ENCODE measurements at regions not wholly inside any gene's neighbourhood (a gene's known extent, or its start where the extent isn't known, plus 50 kb on each side); places are given as distances from the start of the nearest gene placed in this dataset.
"Not testable (repeated sequence)": the region's sequence is repeated elsewhere in the genome, so short reads cannot be mapped to it uniquely, and the experiment has no call there.

DNA sequence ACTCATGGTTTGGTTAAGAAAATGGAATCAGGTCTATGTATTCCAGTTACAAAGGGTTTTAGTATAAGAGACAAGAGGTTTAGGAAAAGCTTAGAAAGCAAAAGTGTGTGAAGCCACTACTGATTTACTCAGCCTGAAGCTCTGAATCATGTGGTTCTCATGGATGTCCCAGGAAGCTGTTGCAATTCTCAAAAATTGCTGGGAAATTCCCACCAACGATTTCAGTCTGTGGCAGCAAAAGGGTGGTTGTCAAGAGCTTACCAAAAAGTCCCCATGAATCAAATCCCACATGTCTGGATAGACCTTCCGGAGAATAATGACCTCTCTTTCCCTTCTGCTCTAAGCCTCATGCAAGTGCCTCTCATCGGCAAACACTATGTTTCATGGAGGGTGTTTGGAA, 929.9 kb downstream of the TLE4 start:
- DNase-seq = no peak

DNA sequence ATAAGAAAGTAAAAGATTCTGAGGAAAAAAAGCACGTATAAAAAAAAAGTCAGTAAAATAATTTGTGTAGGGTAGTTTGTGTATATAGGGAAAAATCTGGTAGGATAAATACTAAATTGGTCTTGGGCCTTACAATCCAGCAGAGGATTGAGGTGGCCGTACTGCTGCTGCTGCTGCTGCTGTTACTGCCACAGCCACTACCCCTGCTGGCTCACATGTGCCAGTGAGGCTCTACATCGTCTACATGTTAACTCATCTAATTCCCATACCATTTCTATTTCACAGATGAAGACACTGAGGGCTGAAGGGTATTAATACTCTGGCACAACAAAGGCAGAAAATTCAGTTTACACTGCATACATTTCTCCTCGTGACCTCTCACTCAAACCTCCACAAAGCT, 928.5 kb downstream of the TLE4 start:
- DNase-seq = no peak

DNA sequence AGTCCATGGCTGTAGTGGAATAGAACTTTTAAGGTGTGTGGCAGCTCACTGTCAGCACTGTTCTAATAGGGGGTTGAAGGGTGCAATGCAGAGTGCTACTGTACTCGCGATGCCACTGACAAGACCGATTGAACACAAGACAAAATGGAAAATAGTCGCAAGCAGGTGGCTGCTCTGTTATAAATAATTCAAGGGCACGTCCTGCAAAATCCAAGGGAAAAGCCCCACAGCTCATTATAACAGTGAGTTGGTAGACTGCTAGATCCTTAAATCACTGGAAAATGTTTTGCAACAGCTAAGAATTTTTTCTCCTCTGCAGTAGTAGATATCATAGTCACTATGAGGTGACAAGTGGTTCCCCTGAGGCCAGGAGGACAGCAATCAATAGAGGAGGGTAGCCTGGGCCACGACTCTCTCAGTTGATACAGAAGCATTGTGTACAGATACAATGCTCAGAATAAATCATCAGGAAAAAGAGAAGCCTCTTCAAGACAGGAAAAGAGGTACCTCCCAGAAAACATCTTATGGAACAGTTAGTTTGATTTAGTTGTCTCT, 926.3 kb downstream of the TLE4 start:
- DNase-seq = no peak

DNA sequence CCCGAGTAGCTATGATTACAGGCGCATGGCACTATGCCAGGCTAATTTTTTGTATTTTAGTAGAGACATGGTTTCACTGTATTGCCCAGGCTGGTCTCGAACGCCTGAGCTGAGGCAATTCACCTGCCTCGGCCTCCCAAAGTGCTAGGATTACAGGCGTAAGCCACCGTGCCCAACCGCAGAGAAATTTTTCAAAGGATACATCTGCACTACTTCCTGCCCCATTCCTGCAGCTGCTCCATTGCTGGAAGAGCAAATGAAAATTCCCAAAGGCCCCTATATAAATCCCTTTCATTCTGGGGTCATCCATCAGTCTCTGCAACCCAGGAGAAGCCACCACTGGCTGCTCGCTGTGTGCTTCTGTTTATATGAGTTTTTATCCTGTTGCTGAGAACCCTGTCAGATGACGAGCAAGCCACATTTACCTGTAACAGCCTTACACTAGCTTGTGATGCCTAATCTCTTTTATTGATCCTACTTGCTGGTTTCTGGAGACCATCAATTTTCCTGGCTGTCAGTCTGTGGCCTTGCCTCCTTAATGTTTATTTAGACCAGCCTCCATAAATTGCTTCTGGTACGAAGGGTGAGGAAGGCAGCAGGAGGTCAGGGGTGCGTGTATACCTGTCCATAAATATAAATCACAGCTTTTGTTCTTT, 925.3 kb downstream of the TLE4 start:
- no peak for DNase-seq

DNA sequence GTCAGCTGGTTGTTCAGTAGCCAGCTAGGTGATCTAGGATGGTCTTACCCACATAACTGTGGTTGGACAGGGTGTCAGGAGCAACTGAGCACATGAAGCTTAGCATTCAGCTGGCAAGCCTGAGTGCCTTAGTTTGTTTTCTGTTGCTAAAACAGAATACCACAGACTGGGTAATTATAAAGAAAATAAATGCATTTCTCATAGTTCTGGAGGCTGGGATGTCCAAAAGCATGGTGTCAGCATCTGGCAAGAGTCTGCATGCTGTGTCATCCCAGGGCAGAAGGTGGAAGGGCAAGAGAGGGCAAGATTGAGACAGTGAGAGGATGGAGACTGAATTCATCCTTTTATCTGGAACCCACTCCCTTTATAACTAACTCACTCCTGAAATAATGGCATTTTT, 921.5 kb downstream of the TLE4 start:
- DNase-seq = no peak

DNA sequence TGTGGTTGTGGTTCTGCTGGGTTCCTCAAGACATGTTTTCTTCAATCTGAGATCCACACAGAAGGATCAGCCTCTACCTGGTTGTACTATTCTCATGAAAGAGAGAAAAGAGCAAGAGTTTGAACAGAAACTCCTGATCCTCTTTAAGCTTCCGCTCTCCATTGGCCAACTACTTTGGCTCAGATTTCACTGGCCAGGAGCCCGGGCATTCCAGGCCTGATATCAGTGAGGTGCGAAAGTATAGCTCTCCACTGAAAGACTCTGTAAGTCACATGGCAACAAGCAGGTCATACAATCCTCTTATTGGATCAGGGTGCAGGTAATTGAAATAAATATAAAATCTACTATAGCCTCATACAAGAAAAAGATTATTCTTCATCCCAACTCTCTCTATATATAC, 920.5 kb downstream of the TLE4 start:
- no peak for DNase-seq

DNA sequence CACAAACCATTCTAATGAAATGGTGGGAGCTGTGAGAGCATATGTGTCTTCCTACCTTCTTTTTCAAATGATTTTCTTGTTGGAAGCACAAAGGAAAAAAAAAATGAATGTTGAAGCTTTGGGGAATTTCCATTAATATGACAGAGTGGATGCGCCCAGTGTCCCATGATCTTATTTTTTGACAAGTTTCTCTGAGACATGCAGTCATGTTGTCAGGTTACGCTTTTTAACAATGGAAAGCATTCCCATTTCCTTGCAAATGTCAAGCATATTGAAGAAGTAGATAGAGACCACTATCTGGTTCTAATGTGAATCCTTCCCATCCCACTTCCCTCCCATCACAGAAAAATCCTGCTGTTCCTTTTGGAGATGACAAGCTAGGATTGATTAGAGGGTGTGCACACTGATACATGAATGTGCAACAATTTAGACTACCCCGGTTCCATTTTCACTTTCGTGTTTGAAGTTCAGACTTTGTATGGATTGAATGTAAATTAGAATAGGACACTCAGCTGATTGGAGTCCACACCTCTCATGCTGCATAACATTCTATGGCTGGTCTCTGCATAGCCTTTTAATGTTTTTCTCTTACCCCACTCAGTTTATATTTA, 919.4 kb downstream of the TLE4 start:
- DNase-seq = no peak

DNA sequence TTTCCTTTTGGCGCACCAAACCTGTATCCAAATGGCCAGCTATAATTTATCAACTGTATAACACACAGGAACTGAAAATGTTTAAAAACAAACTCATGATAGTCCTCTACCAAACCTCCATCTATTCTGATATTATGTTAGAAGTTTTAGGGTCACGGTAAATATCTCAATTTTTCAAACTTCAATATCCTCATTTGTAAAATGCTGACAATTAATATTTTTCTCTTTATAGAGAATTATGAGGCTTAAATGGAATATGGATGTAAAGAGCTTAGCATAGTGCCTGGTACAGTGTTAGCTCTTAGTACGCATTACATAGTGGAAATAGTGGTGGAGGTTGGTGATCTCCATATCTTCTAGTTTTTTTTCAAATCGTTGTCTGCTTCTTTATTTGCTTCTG, 917.6 kb downstream of the TLE4 start:
- DNase-seq = no peak

DNA sequence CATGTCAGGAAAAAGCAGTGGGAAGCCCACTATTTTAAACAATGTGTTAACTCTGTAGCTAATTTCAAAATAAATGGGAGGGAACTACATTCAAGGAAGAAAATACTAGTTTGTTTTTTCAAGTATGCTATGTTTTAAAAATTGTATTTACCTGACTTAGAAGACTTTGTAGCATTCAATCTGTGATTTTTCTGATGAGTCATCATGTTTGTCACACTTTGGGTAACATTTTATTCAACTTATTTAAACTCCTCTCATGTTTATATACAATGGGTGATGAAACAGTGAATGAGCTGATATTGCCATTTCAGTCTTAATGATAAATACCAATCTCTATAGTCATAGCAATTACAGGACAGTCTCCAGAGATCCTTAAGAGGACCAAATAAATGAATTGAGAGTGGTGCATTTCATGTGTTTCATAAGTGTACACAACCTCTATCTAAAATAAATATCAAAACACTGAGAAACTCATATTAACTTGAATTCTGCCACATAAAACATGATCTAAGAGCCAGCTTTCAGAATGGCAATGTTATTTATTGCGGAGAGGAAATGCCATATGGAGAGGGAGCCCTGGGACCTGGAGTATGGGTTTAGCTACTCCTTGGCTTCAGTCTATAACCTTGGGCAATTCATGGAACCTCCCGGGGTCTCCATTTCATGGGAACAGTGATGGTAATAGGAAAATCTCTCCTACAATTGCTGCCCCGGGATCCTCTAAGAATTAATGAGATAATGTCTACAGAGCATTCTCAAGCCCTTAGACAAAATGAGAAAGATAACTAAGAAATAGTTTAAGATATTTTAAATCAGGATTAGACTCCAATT, 913.9 kb downstream of the TLE4 start:
- no peak for DNase-seq

DNA sequence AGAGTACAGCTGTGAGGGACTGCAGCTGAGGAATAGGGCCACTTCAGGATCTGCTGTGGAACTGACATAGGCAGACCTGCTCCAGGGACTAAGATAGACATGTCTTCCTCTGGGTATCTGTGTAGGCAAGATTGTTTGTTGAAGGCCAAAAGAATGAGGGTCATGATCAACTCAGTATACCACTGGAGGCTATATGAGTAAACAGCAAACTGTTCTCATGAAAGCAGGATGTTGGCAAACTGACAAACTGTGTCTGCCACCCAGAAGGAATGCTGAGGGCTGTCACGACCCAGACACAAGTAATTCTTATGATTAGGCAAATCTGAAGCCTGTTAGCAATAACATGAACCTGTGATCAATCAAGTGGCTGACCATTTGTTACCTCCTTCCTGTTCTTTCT, 910.5 kb downstream of the TLE4 start:
- DNase-seq = not testable (repeated sequence)

DNA sequence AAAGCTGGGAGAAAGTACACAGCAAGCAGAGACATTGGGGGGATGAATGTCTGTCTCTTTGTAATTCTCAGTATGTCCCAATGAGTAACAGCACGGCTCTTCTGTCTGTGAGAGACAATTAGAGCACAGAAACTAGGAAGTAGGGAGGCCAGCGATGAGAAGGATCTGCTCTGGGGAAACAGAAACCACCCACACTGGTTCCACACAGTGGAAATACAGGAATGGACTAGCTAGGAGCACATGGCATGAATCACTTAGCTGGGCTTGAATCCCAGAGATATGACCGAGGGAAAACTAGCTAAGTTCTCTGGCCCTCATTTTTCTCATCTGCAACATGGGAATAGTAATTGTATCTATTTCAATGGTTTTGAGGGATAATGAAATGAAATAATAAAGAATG, 895.9 kb downstream of the TLE4 start:
- no peak for DNase-seq

DNA sequence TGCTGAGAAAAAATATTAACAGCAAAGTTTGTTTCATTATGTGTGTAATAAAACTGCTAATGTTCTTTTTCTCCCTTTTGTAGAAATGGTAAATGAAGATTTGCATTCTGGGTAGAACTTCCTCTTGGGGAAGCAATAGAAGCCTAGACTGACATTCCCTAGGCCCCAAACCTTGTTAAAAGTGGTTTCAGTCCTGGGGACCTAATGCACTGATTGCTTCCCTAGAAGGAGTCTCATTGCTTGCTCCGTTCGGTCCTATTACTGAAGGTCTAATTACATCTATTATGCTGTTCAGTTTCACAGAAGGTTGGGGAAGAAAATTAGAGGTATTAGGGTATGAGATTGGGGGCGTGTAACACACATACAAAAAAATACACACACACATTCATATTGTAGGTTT, 893.8 kb downstream of the TLE4 start:
- DNase-seq = no peak

DNA sequence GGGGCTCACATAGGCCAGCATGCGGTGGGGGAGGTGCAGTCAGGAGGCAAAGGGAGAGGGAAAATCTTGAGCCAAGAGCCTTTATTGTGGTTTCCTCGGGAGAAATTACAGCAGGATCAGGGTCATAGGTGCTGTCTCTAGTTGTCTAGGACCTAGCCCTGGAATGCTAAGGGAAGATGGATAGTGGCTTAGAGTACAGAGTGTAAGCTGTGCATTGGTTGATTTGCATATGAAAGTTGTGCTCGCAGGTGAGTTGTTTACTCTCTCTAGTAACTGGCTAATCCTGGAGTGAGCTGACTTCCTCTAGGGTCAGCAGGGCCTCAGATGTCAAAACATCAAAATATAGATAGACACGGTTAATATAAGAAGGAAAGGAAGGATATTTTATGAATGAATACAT, 877.7 kb downstream of the TLE4 start:
- no peak for DNase-seq

DNA sequence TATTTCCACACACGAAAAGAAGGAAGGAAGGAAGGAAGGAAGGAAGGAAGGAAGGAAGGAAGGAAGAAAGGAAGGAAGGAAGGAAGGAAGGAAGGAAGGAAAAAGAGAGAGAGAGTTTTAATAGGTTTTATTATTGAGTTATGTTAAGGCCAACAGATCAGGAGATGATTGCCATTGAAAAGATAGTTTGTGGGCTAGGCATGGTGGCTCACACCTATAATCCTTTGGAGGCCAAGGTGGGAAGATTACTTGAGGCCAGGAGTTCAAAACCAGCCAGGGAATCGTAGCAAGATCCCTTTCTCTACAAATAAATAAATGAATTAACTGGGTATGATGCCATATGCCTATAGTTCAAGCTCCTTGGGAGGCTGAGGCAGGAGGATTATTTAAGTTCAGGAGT, 877.2 kb downstream of the TLE4 start:
- DNase-seq = no peak

DNA sequence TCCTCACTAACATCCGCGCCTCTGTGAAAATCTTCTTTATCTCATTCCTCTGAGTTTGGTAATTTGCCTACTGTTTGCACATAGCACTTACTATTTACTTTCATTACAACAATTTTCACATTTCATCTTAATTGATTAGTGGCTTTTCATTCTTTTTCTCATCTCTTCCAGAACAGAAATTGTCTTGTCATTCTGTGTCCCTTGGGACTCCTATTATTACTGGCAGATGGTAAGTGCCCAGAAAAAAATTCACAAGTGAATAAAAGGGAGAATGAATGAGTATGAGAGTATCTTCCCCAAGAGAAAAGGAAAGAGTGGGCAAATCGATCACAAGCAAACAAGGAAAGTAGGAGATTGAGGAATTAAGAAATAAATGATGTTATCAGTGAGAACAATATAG, 876.1 kb downstream of the TLE4 start:
- no peak for DNase-seq

DNA sequence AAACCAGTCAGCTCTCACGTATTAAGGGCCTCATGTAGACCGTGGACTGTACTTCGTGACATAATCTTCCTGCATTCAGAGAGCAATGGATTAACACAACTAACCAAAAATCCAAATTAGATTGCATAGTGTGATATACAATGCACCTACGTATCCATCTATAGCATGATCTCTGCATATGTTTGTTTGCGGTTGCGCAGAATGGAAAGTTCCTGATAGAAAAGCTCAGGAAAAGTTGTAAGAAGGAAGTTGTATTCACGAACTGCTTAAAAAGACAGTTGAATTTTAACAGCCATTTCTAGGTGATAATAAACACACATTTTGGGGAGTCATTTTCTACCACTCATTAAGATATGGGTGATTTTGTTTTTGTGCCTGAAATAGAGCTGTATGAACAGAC, 869.0 kb downstream of the TLE4 start:
- no peak for DNase-seq

DNA sequence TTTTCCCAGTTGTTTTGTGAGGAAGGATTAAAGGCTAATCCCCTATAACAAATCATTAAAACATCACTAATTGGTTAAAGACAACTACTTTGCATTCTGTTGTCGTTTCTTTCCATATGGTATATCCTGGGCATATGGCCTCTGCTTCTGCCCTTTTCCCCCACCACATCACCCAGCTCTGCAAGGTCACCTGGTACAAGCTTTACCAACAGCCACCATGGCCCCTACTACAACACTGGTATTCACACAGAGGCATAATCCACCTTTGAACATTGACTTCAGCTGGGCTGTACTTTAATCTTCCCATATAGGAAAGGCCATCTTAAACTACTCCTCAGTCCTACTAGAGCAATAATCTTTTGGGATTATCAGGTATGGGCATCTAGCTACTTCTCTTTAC, 866.1 kb downstream of the TLE4 start:
- DNase-seq = no peak

DNA sequence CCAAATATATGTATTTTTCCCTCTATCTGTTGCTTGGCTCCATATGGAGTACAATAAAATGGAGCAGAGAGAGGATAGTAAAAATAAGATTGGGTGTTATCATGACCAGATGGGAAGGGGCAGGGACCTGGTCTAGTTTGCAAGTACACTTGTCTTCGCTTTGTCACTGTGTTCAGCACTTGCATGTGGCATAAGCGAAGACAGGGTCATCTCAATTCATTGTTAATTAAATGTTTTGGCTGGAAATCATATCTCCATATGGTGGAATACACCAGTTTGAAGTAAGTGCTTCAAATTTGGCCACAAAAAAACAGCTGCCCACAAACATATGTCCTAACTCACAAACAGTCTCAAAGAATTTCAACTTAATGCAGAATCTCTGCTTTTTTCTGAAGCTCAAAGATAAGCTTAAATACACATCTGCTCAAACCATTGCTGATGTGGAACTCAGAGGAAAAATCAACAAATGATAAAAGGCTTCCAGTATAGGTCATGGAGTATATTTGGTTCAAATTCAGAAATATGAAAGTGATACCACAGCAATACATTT, 865.4 kb downstream of the TLE4 start:
- DNase-seq = no peak

DNA sequence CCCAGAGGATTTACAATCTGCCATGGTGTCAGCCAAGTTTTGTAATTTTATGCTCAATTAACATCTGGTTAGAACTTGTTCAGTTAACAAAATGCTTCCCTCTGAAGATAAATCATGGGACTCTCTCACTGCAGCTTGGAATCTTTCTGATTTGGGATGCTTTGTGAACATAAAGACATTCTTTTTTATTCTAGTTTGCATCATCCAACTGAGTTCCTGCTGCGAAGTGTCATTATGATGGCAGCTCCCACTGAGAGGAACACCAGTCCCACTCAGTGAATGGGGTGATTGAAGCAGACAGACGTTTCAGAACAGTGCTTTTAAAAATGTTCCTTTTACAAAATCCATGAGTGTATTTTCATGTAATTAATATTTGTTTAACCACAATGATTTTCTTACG, 863.8 kb downstream of the TLE4 start:
- DNase-seq = no peak

DNA sequence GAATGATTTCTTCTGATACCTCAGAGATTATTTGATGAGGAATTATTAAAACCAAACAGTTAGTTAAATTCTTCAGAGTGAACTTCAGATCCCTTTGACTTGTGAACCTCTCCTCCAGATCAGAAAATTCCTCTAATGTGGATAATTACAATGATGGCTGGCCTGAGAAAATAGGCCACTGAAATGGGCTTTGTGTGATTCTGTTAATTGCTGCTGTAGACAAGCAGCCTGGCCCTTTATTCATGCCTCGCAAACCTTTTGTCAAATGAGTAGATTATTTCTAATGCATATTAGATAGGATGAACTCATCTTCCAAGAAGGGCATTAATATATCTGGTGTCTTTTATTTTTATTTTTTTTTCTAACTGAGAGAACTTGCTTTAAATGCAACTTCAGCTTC, 855.2 kb downstream of the TLE4 start:
- DNase-seq = no peak

DNA sequence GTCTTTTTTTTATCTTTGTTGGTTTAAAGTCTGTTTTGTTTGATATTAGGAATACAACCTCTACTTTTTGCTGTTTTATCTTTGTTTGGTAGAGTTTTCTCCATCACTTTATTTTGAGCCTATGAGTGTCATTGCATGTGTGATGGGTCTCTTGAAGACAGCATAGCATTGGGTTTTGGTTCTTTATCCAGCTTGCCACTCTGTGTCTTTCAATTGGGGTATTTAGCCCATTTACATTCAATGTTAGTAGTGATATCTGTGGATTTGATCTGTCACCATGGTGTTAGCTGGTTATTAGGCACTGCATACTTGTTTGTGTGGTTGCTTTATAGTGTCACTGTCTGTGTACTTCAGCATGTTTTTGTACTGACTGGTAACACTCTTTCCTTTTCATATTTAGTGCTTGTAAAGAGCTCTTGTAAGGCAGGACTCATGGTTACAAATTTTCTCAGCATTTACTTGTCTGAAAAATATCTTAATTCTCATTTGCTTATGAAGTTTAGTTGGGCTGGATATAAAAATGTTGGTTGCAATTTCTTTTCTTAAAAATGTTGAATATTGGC, 845.5 kb downstream of the TLE4 start:
- no peak for DNase-seq

DNA sequence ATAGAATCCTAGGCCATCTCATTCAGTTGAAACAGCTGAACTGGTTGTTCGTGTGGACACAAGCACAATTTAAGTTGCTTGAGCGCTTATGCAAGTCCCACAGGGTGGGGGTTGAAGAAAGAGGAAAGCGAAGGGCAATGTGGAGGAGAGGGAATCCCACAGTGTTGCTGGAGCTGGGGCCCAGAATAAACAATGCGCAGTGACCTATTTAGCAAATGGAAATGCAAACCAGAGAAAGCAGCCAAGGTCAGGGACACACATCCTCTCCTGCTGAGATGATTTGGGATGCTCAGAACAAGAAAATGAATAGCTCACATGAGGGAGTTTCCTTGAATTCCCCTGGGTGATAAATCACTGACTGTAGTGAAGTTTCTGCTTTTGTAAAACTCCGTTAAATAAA, 838.3 kb downstream of the TLE4 start:
- DNase-seq = no peak

DNA sequence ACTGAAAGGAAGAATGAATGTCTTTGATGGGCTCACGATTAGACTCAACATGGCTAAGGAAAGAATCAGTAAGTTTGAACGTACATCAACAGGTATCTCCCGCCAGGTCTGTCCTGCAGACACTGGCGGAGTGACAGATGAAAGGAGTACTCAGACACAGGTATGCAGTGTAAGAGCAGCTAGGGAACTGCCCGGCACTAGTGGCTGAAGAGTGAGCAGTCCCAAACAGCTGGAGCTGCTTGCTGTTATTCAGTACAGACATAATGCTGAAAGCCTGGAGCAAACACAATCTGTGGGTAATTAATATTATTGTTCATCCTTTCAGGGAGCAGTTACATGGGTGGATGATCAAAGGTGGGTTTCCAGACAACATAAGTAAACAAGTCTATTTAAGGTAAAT, 835.5 kb downstream of the TLE4 start:
- DNase-seq = no peak

Measured in activated CD4-positive, alpha-beta T cell treated with anti-CD3 and anti-CD28 coated beads for 48 hours (primary cell).